Epithelial cell of prostate (primary cell): ENCODE measurements at regions not wholly inside any gene's neighbourhood (a gene's known extent, or its start where the extent isn't known, plus 50 kb on each side); places are given as distances from the start of the nearest gene placed in this dataset.

Experiments used
- DNase-seq: peaks from one replicate; pipeline ENCODE4 v3.0.0-alpha.2; 2011; ENCODE audit warnings: low read depth, low spot score
- H3K27ac ChIP-seq: fragments of 450-650 bp; 2 replicates; pipeline ENCODE4 v1.5.1; 2017; ENCODE audit warnings: mild to moderate bottlenecking

DNA sequence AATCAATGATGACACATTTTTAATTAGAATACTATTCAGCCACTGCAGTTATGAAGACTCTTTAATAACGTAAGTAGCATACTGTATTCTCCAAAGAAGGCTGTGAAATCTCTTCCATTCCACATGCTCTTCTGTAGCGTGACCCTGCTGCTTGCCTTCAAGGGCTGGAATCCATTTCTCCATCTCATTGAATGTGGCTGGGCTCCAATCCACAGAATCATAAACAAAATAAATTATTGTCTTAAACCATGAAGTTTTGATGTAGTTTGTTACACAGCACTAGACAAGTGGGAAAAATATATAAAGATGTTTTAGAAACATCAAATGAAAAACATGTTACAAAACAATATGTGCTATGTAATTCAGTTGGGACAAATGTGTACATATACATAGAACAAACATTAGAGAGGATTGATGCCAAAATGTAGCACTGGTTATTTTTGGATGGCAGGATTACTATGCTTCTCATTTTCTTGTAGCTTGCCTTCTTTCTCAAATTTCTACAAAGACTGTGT is 410.8 kb upstream of the PODXL start:
- DNase-seq = no peak
- no peak overlapping the region for H3K27ac ChIP-seq

GRCh38 chr7:131964203-131964602 is 407.8 kb upstream of the PODXL start:
- DNase-seq = no peak
- H3K27ac ChIP-seq = no peak overlapping the region

GRCh38 chr7:131961054-131961680 is 404.7 kb upstream of the PODXL start:
- H3K27ac ChIP-seq = no peak overlapping the region
- no peak for DNase-seq

- no peak overlapping the region for H3K27ac ChIP-seq
- DNase-seq = no peak
These were observed 402.8 kb upstream of the PODXL start for GRCh38 chr7:131959106-131959812.

DNA sequence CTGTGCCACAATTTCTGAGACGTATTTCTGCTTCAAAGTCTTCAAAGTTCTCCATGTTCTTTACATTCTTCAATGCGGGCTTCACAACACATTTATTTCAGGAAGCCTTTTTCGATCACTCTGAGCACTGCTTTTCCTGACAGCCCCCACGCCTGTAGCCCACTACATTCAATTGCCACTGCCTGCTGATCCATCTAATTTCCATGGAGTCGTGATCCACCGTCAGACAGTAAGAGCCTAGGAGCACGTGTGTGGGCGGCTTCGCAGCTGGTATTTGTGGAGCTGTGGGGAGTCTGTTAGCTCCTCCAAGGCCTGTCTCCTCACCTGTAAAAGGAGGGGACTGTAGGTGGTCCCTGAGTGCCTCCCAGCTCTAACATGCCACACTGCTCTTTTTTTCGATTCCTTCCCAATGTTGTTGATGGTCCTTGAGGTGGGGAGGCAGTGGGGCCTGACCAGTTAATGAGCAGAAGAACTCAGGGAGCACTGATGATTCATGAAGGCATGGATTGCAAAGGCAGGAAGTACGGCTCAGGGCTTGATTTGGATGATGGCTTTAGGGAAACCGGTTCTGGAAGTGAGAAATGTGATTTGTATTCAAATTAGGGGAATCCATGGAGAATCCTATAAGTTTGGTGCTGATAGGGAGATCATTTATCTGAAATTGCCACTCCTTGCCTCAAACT is 401.1 kb upstream of the PODXL start:
- no peak overlapping the region for H3K27ac ChIP-seq
- DNase-seq = no peak

DNA sequence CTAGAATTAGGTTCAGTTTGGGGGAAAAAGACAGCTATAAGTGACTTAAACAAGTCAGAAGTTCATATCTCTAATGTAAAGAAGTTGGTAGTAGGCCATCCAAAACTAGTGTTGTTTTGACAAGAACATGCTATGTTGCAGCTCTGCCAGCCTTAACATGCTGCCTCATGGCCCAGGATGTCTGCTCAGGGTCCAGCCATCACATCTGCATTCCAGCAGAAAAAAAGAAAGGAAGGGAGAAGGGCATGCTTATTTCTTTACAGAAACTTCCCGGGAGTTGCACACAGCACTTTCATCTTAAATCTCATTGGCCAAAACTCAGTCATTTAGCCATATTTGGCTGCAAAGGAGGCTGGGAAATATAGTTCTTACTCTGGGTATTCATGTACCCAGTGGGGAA is 400.4 kb upstream of the PODXL start:
- DNase-seq = no peak
- no peak overlapping the region for H3K27ac ChIP-seq

DNA sequence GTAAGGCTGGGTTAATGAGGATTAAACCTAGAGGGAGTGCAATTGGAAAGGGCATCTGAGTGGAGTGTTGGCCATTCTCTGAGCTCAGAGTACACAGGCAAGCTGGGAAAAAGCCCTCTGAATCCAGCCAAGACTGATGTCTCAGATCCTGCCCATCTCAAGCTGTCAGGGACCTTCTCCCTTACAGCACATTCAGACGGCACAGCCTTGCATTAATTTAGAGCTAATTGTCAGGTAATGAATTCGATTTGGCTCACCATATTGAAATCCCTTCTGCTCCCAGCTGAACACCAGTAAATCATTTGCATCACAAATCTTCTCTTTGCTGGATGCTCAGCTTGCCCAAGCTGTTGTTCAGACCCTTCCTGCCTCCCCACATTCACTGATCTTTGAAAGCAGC is 399.3 kb upstream of the PODXL start:
- H3K27ac ChIP-seq = no peak overlapping the region
- no peak for DNase-seq

DNA sequence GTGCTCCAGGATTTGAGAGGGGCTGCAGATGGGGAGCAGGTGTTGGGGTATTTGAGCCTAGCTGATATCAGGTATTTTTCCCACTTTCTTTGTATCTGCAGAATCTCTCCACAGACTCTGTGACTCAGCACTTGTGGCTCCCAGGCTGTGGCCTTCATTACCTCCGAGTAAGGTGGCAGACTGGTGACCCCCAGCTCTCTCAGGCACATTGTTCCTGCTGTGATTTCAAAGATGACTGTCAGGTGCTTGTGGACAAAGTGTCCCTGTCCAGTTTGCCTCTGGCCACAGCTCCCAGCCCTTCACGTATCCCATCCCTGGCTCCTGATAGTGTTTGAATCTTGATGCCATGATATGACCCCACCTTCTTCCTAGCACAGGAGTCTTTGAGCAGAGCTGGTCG is 396.8 kb upstream of the PODXL start:
- DNase-seq = no peak
- H3K27ac ChIP-seq = no peak overlapping the region

DNA sequence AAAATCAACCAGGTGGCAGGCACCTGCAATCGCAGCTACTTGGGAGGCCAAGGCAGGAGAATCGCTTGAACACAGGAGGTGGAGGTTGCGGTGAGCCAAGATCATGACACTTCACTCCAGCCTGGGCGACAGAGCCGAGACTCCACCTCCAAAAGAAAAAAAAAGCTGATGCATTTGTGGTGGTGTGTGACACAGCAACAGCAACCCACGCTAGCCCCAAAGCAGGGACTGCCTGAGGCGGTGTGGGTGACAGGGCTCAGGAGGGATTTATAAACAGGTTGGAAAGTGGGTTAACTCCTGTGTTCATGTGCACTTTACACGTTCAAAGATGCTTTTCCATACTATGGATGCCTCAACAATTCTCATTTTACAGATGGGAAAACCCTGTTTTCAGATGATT is 395.9 kb upstream of the PODXL start:
- no peak for DNase-seq
- H3K27ac ChIP-seq = no peak overlapping the region

DNA sequence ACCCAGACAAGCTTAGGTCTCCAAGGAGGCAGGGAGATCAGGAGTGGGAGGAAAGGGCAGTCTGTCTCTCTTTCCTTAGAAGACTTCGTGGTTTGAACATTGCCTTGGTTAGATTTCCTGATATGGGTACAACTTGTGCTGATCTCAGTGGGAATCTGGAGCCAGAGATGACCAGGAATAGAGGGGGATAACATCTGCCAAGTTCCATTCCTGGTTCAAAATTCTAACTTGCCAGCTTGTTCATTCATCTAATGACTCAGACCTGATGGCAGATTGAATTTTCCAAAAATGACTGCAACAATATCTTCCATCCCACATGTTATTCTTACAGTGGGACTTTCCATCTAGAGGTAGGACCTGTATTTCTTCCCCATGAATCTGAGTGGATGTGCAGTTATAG is 394.3 kb upstream of the PODXL start:
- no peak for DNase-seq
- no peak overlapping the region for H3K27ac ChIP-seq

- H3K27ac ChIP-seq = no peak overlapping the region
- DNase-seq = no peak
These were observed 393.2 kb upstream of the PODXL start for GRCh38 chr7:131949659-131950058.

DNA sequence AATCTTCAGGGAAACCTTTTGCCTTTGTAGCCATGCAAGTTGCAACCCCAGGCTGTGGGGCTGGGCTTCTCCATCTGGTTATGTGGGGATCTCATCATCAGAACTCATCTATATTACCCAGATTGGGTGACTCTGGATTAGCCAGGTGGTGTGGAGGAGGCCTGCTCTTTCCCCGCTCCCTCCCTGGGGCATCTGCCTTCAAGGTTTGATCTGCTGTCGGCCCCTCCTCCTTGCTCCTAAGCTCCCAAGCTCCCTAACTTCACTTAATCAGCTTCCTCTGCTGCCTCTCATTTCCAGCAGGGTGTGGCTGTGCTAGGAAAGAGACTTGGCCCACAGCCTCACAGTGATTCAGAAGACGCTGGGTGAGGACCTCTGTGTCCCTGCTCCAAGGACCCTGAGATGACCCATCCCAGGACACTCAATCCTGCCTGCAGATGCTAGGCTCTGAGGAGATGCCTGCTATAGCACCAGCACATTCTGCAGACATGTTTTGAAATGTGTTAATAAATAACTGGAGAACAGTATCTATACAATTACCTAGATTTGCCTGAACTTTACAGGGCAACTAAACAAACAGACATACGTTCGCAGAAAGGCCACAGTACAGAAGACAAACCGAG is 392.1 kb upstream of the PODXL start:
- DNase-seq = no peak
- H3K27ac ChIP-seq = no peak overlapping the region

DNA sequence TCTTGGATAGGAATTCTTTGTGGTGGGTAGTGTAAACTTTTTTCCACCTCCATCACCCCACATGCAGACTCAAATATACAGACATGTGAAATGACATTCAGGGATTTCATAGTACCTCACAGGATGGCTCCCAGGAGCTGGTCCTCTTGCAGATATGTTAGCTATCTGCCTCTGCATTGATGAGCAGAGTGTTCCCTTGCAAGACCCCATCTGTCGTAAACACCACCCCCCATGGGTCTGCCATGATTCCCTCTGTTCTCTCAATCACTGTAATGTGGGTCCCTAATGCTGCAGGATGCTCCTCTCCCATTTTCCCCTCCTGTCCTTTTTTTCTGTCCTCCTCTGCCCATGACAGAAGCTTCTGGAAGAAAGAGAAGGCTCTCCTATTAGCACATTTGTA is 391.2 kb upstream of the PODXL start:
- DNase-seq = no peak
- H3K27ac ChIP-seq = no peak overlapping the region

GRCh38 chr7:131945957-131946544 is 389.6 kb upstream of the PODXL start:
- DNase-seq = no peak
- no peak overlapping the region for H3K27ac ChIP-seq

DNA sequence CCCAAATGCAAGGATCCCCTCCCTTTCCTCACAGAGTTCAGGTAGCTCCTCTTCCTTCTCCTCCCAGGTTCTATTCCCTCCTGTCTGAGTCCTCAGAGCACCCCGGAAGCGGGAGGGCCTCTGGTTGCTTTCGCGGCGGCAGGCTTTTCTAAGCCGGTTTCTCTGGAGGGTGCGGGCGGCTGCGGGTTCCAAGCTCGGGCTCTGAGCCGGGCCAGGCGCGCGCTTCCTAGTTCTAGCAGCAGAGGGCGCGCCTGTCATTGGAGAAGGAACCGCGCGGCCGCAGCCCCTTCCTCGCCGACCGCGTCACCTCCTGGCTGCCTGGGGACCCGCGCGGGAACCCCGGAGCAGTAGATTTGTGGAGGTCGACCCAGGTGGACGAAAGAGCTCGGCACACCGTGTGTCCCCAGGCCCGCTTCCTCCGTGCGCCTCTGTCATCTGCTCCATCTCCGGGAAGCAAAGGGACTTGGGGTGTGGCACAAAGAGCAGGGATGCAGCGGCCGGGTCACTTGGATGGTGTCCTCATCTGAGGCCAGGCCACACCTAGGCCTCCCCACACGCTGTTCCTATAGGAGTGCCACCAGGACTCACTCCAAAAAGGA is 389.0 kb upstream of the PODXL start:
- H3K27ac ChIP-seq = no peak overlapping the region
- DNase-seq = no peak

DNA sequence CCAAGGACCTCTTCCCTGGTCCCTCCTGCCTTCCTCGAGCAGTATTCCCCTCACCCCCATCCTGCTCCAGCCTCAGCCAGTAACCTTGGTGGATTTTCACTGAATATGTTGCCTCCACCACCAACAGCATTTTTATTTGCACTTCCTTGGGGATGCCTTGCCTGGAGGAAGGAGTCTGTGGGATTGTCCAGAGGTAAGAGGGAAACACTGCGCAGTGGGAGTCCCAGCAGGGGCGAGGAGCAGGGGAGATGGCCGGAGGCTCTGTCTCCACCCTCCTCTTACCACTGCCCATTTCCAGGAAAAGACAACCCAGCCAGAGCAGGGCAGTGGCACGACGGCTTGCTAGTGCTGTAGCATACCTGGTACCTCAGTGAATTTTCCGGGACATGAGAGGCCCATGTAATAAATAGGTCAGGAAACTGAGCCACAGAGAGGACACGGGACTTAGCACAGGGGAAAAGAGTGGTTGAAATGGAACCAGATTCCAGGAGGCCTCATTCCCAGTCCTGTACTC is 388.2 kb upstream of the PODXL start:
- no peak for DNase-seq
- no peak overlapping the region for H3K27ac ChIP-seq

DNA sequence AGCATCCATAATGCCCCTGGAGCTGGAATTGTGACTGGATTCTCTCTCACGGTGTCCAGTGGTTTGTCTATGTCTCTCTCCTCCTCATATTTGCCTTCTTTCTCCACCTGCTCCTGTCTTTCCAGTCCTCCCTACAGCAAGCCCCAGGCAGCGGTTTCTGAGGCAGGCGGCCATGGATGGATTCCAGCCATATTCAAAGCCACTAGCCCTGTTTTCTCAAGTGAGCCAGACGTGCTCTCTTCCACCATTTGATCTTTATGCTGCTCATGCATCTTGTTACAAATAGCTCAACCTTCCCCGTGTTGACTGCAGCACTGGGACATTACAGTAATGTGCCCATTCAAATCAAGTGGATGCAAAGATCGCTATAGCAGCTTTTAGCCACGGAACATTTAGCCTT is 387.2 kb upstream of the PODXL start:
- no peak overlapping the region for H3K27ac ChIP-seq
- DNase-seq = no peak

DNA sequence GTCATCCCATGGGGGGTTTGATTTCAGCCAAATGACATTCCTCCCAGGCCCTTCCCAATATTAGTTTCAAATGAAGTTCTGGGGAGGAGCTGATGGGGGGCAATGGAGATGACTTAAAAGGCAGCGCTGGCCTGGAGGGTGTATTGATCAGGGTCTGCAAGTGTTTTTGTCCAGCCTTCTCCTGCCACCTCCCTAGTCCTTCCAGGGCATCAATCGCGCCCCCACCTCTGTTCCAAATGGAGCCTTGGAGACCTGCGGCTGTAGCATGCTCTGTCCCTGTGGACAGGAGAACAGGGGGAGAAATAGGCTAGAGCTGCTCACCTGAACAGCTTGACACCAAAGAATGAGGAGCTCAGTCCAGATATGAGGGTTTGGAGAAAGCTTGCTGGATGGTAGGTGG is 386.8 kb upstream of the PODXL start:
- no peak for DNase-seq
- no peak overlapping the region for H3K27ac ChIP-seq

GRCh38 chr7:131942287-131943150 is 386.1 kb upstream of the PODXL start:
- no peak overlapping the region for H3K27ac ChIP-seq
- DNase-seq = no peak
